GM19438 (cell line): ENCODE measurements at regions not wholly inside any gene's neighbourhood (a gene's known extent, or its start where the extent isn't known, plus 50 kb on each side); places are given as distances from the start of the nearest gene placed in this dataset.
"Not testable (repeated sequence)": the region's sequence is repeated elsewhere in the genome, so short reads cannot be mapped to it uniquely, and the experiment has no call there.

ENCODE experiments used
- ATAC-seq: cut with Tn5 transposase; IDR thresholded peaks from one replicate; pipeline ENCODE4 v1.9.1; 2021; ENCODE audit warnings: low read depth; ENCODE audit not compliant: unreplicated experiment

GRCh38 chr3:194189243-194189791, 53.4 kb downstream of the HES1 start:
- no peak for ATAC-seq

- ATAC-seq: not testable (repeated sequence)
Measured at GRCh38 chr3:194191850-194192249, 55.9 kb downstream of the HES1 start.

GRCh38 chr3:194194051-194194756, 58.3 kb downstream of the HES1 start:
- no peak for ATAC-seq

- no peak for ATAC-seq
Measured at GRCh38 chr3:194194757-194195085, 58.8 kb downstream of the HES1 start.

- no peak for ATAC-seq
Measured at GRCh38 chr3:194195611-194196010, 59.7 kb downstream of the HES1 start.

GRCh38 chr3:194196876-194197275, 60.9 kb downstream of the HES1 start:
- ATAC-seq: no peak

GRCh38 chr3:194197396-194197960, 61.5 kb downstream of the HES1 start:
- no peak for ATAC-seq

GRCh38 chr3:194197981-194198695, 62.2 kb downstream of the HES1 start:
- ATAC-seq: no peak

- no peak for ATAC-seq
Measured at GRCh38 chr3:194198938-194199337, 63.0 kb downstream of the HES1 start.

GRCh38 chr3:194200422-194201081, 64.6 kb downstream of the HES1 start:
- ATAC-seq: no peak

- no peak for ATAC-seq
Measured at GRCh38 chr3:194201953-194202666, 66.2 kb downstream of the HES1 start.

GRCh38 chr3:194203482-194204041, 67.6 kb downstream of the HES1 start:
- ATAC-seq: no peak

GRCh38 chr3:194204042-194204987, 68.4 kb downstream of the HES1 start:
- ATAC-seq: peak; percentile 48

GRCh38 chr3:194205675-194206133, 69.8 kb downstream of the HES1 start:
- no peak for ATAC-seq

GRCh38 chr3:194206320-194206719, 70.4 kb downstream of the HES1 start:
- ATAC-seq: no peak

GRCh38 chr3:194208709-194209108, 72.8 kb downstream of the HES1 start:
- ATAC-seq: no peak

- no peak for ATAC-seq
Measured at GRCh38 chr3:194212161-194212844, 76.4 kb downstream of the HES1 start.

GRCh38 chr3:194212845-194213331, 76.9 kb downstream of the HES1 start:
- no peak for ATAC-seq
